Stimulated activated naive CD8-positive, alpha-beta T cell treated with anti-CD3 and anti-CD28 coated beads, Interleukin-15, Interleukin-2, amounts not matched to agents 100 U/mL and 50 U/mL, for 24 hours (primary cell): ENCODE measurements at regions not wholly inside any gene's neighbourhood (a gene's known extent, or its start where the extent isn't known, plus 50 kb on each side); places are given as distances from the start of the nearest gene placed in this dataset.

ENCODE experiments used
- ATAC-seq: fragments of 150-1000 bp; cut with Tn5 transposase; one replicate; pipeline ENCODE4 v1.10.0; 2021
- DNase-seq: peaks from one replicate; pipeline ENCODE4 v3.0.0; 2021

DNA sequence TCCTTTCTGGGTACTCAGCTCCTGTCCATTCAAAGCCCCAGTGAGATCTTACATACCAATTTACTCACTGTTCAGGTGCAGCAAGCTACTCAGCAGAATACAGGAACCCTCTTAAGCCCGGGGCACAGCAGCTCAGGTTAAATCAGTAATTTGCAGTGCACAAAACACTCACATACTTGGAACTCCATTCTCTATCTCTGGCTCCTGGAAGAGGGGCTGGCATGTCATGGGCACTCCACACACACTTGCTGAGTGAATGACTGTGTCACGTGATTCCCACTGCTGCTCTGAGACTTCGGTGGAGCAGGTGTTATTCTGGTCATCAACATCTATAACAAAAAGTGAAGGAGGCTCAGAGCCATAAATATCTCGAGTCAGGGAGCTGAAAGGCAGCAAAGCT is 157.3 kb upstream of the BDNF start:
- no peak for DNase-seq

DNA sequence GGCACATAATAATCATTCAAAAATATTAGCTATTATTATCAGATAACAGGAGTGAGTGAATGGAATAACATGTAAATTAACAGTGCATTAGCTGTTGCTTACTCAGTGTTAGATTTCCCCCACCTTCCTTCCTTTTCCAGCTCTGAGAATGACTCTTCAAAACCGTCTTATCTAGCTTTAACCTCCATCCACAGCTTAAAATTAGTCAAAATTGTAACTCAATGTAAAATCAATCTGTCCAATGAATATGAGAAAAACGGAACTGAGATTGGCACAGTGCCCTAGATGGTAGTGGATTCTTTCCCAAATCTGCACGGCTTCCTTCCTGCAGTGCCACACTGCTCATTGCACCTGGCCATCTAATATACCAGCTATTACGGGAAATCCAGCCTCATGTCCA is 156.8 kb upstream of the BDNF start:
- DNase-seq (no peak), ATAC-seq (no peak)

More for the DNA sequence above, 157.3 kb upstream of the BDNF start:
- no peak for ATAC-seq

DNA sequence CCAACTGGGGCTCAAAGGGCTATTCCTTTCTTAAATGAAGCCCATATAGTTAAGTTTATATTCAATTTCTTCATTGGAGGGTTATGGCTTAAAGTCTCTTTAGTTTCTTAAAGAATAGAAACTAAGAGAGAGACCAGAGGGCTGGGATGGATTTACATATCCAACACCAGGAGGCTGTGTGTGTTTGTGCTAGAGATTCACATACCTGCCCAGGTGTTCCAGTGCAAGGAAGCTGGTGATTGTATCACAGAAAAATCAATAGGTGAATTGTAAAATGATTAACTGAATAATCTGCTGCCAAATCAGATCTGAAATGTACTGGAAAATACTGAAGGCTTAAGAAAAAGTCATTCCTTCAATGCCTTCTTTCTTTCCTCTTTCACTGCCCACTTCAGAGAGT is 148.2 kb upstream of the BDNF start:
- DNase-seq (no peak), ATAC-seq (no peak)

DNA sequence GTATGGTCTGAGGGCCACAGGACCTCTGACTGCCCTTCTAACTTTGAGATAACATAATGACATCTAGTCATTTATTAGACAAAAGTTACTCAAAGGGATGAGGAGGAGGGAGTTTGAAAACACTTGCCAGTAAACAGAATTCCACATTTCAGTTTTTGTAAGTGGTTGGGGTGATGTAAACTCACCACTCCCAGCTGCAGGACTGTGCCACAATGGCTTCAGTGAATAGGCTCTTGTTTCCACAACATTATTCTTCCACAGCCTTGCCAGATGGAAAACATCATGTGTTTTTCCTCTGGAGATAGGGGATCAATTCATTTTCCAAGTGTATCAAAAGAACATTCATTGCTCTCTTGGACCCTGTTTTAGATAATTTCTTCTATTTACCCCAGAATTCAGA is 147.2 kb upstream of the BDNF start:
- no peak for ATAC-seq
- DNase-seq = no peak

DNA sequence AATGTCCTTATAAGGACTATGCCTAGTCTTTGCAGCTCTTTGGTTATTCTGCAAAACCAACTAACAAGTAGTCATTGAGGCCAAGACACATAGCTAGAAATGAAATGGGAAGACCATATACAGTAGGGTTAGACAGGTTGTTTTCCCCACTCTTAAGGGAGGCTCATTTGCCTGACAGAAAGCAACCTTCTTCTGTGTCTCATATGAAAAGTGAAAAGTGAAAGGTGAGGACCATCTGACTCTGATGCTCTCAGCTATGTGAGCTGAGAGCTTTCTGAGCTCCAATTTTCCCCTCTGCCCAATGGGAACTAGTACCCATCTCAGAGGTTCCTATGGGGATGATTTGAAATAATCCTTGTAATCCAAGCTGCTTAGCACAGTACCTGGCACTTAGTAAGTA is 142.0 kb upstream of the BDNF start:
- DNase-seq (no peak), ATAC-seq (no peak)

DNA sequence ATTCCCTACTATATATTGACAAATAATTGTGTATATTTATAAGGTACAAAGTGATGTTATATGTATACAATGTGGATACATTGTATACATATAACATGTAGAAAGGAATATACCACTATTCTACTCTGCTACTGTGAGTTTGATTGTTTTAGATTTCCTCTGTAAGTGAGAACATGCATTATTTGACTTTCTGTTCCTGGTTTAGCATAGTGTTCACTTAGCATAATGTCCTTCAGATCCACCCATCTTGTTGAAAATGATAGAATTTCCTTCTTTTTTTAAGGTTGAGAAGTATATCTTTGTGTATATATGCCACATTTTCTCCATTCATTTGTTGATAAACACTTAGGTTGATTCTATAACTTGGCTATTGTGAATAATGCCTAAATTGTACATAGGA is 140.8 kb upstream of the BDNF start:
- no peak for ATAC-seq

DNA sequence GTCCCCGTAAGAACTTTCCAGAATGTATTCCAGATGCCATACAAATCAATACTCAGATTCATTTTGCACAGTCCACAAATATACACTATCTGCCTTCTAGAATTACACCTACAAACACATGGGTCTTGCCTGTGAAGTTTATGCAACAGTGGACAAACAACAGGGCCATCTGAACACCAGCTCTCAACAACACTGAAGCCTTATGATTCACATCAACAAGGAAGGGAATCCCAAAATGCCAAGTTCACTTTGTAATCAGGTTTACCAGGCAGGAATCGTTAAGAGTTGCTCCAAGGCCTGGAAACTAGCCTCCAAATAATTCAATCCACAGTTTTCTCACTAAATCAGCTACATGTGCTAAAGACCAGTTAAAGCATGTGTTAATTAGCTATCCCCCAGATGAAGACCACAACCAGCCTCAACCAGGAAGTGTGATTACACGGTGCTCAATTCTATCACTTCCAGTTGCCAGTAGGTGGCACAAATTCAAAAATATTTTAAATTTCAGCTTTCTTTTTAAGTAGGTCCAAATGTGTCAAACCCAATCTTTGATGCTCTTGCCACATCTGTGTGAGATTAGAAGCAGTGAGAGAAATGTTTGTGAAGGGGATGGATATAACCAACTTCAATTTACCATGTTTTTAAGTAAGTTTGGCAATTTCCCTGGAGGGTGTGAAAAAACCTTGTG is 139.1 kb upstream of the BDNF start:
- DNase-seq (no peak), ATAC-seq (no peak)

More for the DNA sequence above, 140.8 kb upstream of the BDNF start:
- DNase-seq = no peak

DNA sequence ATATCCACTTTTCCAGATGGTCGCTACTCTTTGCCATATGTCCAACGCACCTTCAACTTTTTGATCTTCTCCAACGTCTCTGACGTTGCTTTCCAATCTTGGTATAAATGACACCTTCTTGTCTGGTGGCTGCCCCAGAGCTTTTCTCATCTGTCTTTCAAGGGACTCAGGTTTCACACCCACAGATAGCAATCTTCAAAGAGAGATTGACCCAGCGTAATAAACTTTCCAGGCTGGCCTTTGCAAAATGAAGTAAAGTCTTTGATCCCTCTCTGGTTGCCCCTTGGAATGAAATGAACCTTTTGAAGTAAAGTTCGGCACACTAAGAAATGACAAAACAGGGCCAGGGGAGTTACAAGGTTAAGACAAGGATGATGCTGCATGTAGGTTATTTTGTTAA is 138.4 kb upstream of the BDNF start:
- DNase-seq = no peak
- no peak for ATAC-seq

DNA sequence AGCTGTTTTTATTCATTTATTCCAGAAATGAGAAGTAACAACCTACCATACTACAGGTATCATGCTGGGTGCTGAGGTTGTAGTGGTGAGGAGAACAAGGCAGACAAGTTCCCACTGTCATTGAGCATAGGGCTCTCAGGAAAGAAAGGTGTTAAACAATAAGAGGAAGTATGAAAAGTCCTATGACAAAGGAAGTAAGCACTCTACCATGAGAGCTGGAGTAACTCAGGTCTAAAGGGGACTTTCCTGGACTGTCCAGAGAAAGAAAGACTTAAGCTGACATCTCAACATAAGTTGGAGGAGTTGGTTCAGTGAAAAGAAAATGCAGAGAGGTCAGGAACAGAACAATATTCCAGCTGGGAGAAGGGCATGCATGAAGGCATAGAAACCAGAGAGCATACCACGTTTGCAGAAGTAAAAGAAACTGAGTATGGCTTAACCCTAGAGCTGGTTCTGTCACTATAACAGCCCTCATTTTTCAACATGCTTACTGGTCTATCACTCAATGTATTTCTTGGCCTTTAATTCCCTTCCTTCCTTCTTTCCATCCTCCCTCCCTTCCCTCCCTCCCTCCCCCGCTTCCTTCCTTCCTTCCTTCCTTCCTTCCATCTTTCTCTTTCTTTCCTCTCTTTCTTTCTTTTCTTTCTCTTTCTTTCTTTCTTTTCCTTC is 137.8 kb upstream of the BDNF start:
- no peak for DNase-seq
- ATAC-seq = no peak

DNA sequence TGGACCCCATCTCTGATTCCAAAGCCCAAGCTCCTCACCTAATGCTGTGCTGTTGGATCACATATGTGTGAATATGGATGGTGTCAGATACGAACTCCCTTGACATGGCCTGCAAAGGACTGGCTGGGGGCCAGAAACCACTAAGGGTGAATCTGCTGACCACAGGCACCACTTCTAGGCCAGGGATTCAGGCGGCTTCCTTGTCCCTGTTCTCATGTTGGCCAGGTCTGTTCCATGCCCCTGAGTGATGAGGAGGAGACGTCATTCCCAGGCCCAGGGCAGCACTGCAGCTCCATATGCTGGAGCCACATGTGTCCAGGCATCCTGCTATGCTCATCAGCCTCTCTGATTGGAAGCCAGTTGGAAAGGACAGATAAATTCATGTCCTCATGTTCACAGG is 130.0 kb upstream of the BDNF start:
- no peak for ATAC-seq

DNA sequence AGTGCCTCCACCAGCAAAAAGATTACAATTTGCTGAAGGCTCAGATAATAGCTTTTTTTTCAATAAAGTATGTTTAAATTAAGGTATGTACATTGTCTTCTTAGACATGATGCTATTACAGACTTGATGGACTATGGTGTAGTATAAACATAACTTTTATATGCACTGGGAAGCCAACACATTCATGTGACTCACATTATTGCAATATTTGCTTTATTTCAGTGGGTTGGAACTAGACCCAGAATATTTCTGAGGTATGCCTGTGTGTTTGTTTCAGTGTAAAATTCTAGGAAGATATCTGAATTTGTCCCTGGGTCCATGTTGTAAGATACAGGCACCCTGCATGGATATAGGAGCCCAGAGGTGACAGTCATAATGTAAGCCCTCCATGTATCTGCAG is 120.0 kb upstream of the BDNF start:
- ATAC-seq (no peak), DNase-seq (no peak)

More for the DNA sequence above, 130.0 kb upstream of the BDNF start:
- no peak for DNase-seq

DNA sequence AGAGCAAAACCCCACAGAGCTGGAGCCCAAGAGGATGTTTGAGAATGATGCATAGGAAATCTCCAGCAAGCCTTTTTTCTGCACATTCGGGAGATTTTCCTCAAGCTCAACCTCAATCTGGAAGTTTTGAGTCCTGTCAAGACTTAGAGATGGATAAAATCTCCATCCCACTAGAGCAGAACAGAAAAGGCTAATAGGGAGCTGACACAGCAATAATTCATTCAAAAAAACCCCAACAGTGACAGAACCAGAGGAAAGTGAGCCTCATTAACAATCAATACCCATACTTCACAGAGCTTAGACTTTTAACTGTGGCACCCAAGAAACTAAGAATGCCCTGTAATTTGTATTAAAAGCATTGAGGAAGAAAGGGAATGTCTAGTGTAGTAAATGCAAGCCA is 115.9 kb upstream of the BDNF start:
- DNase-seq = no peak
- ATAC-seq = no peak

DNA sequence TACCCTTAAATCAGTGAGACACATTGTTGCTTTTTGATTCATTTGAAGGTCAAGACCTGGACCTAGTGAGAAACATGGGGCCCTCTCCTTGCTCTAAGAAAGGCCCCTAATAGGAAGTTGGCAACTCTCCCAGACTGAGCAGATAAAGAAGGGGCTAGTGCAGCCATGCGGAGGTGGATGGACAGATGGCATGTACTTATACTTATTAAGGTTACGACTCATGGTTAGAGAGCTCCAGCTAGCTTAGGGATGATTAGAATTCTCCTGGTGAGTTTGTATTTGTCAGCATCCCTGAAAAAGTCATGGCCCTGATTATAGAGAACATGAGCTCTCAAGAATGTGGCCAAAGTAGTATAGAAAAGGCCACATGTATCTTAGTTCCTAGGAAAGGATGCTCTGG is 112.1 kb upstream of the BDNF start:
- no peak for ATAC-seq
- DNase-seq = no peak

DNA sequence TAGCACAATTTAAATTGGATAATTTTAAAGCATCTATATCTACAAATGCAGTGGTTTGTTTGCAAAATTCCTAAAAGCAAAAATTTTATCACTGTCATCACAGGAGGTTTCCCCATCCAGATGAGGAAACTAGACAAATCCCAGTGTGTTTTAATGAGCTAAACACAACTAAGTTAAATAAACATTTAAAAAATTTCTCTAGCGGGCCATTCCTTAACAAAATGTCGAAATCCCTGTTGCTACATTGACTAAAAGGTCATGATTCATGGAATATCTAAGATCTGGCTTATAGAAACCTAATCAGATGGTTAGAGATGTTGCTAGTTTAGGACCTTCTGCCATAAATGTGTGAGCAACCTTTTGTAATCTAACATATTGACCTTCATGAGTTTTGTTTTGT is 107.3 kb upstream of the BDNF start:
- ATAC-seq (no peak), DNase-seq (no peak)

DNA sequence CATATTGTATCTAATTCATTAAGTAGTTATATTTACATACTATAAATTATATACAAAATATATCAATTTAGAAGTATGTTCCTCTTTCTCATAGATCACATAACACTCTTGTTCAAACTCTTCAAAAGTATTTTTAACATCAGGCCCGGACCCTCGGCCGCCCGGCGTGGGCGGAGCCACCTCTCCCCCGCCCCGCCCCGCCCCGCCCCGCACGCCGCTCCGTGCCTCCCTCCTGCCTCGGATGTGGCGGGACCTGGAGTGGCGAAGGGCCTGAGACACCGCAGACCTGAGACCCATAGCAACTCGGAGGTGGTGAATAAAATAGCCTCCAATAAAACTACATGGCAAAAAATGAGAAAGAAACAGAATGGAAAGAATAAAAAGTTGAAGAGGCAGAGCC is 105.9 kb upstream of the BDNF start:
- DNase-seq (no peak), ATAC-seq (no peak)

DNA sequence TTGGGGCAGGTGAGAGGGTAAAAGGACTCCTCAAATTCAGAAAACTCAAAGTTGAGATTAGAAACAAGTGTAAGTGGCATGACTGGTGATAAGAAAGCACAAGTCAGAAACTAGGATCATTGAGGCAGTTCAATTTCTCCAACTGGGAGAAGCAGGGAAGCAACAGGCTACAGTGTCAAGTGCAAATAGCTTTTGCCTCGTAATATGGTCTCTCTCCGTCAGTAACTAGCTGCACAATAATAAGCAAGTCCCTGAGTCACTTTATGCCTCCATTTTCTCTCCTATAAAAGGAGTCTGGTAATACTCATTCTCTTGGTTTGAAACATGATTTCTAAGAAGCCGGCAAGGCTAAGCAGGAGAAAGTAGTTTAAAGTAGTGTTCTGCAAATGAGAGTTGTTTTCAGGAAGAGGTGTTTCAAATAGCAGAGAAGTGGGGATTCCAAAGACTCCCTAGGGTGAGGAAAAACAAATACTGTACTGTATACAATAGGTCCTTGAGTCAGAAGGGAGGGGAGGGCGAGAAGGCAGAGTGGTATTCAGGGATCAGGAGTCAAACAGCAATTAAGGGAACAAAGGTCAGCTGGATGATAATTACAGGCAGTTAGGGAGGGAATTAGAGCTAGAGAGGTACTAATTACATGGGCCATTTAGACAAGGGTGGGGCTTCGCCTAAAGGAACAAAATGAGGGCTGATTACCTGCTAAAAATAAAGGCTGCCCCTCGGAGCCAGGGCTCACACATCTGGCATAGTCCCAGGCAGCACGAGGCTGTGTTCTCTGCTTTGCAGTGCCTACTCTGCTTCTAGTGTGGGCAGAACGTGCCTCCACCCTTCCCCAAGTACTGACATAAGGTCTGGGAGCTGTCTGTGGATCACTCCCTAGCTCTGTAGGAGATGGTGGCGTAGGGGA is 96.0 kb upstream of the BDNF start:
- ATAC-seq = no peak

DNA sequence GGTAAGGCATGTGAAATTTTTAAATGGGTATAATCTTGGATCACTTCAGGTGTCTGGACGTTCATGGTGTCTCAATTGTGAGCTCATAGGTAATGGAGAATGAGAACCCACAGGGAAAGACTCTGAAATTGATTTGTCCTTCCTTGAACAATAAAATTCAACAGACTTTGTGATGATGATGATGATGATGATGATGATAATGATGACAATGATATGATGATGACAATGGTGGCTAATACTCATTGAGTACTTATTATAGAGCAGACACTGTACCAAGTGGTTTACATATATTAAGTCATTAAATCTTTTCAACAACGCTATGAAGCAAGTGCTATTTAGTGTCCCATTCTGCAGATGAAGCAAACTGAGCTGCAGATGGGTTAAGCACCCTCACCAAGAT is 86.6 kb upstream of the BDNF start:
- no peak for ATAC-seq
- DNase-seq = no peak

More for the DNA sequence above, 96.0 kb upstream of the BDNF start:
- no peak for DNase-seq

DNA sequence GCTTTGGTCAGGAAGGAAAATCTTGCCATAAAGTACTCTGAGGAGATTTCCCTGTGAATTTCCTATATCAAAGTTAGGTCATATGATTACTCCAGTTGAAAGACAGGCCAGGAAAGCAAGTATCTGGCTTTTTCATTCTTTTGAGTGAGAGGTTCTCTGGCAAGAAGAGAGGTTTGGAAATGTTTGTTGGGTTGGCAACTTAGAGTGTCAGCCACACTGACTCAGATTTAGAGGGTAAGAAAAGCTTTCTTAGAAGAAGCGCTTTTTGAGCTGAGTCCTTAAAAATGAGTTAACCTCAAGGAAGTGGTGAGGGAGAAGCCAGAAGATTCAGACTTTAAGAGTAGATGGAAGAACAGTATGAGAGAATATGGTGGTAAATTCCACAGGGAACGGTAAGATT is 86.1 kb upstream of the BDNF start:
- no peak for DNase-seq
- no peak for ATAC-seq

DNA sequence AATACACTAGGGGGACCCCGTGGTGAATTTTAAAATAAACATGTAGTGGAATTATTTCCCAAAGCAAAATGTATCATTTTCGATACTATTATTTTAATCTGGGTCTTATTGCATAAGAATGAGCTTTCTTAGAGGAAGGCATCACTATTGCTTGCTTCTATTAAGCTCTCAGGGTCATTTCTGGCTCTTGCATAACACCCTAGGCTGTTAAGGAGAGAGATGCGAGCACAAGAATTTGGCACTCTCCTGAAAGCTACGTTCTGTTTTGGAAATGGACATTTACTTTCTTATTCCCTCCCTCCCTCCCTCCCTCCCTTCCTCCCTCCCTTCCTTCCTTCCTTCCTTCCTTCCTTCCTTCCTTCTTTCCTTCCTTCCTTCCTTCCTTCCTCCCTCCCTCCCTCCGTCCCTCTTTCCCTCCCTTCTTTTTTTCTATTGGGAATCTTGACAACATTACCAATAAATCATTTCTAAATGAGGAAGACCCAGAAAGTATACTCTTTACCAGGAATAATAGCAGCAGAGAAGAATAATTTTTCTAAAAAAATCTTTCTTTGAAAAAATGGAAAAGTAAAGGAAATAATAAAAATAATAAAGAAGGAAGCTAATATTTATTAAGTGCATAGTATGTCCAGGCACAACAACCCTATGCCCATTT is 83.6 kb upstream of the BDNF start:
- no peak for DNase-seq
- ATAC-seq = no peak

DNA sequence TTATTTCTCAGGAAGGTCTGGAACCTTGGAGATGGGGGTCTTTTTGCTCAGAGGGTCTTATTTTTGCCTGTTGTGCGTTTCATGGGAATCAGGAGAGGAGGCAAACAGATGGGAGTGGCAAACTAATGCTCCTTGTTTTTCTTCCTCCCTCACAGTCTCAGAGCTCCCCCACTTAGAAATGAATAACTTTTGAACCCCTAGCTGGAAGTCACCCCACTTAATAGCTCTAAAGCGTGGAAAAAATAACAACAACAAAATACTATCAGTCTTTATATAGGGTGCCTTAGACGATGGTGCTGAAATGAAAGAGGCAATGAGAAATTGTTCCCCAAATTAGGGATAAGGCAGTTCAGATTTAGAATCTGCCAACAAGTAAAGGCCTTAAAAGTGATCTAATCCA is 76.8 kb upstream of the BDNF start:
- ATAC-seq (no peak), DNase-seq (no peak)

DNA sequence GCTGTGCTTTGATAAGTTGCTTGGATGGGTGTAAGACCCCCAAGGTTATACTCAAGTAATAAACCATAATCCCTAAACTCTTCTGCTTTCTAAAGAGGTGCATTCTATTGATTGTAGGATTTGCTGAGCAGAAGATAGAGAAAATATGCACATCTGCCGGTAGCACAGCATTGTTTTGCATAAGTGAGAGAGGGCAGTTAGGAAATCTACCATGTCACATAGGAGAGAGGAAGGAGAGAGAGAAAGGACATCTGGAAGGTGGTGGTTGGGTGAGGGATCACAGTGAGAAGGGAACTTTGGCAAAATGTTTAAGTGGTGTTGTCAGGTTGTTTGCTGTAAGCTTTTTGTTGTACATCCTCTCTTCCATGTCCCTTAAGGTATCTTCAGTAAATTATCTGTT is 73.6 kb upstream of the BDNF start:
- DNase-seq (no peak), ATAC-seq (no peak)

DNA sequence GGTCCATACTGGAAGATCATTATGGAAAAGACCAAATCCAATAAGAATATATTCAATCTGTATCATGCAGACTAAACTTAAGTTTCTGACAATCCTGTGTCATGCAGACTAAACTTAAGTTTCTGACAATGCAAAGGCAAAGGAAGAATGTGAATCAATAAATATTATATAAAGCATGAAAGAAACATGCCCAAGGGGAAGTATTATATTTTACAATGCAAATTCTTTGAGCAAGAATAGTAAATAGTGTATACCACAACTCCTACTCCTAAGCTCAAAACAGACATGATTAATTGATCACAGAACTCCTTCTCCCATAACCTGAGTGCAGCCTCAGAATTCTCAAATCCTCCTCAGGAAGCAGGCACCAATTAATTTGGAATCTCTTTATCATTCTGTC is 71.3 kb upstream of the BDNF start:
- ATAC-seq (no peak), DNase-seq (no peak)

DNA sequence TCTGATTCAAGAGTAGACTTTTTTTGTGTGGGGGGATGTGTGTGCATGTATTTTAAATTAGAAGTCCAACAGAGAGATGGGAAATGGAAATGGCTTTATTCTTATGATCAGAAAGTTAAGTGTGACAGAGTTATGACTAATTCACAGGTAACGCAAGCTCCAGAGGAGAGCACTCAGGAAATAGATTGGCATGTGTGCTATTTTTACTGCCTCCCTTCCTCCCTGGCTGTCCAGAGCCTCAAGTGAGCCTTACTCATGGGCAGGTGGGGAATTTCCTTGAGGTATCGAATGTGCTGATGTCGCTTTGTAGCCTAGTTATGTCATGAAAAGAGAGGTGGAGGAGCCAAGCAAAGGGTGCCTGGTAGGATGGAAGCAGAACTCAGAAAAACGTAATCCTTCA is 70.3 kb upstream of the BDNF start:
- DNase-seq (no peak), ATAC-seq (no peak)
